Fibroblast of villous mesenchyme (primary cell): ENCODE measurements at regions not wholly inside any gene's neighbourhood (a gene's known extent, or its start where the extent isn't known, plus 50 kb on each side); places are given as distances from the start of the nearest gene placed in this dataset.

Experiments used
- DNase-seq: peaks from one replicate; pipeline ENCODE4 v3.0.0-alpha.2; 2010; ENCODE audit warnings: low read depth
- H3K4me3 ChIP-seq: 2 replicates; pipeline ENCODE4 v1.5.1; 2011; ENCODE audit warnings: low read depth, mild to moderate bottlenecking, low read length
- TF ChIP-seq, protein P1 (sequence below): IDR thresholded peaks from 2 replicates; pipeline ENCODE4 v1.5.1; 2012; ENCODE audit warnings: low read depth, mild to moderate bottlenecking, low read length; ENCODE audit not compliant: insufficient read depth

DNA sequence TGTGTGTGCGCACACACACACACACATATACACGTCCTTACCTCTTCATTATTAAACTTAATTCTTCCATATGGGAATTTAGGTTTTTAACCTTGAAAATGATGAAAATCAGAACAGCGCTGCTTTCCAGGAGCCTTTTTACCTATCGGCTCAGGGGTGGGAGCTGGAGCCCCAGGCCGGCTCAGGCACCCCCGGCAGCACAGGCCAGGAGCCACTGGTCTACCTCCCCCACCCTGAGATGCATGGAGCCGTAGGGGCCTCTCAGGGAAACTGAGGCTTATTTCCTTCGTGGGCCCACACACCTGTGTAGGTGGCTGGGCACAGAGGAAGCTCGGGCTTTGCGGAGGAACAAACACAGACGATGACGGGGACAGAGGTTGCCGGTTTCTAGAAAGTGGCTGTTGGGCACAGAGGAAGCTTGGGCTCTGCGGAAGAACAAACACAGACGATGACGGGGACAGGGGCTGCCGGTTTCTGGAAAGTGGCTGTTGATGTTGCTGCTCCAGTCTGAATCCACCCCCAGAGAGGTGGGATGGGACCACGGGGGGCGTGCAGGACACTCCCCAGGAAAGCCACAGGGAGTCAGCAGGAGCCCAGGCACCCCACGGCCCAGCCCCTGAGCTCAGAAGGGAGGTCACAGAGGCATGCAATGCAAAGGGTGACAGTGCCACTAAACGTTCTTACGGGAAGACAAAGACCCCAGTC lies 149.4 kb downstream of the BRD1 start:
- TF ChIP-seq, protein P1, sequence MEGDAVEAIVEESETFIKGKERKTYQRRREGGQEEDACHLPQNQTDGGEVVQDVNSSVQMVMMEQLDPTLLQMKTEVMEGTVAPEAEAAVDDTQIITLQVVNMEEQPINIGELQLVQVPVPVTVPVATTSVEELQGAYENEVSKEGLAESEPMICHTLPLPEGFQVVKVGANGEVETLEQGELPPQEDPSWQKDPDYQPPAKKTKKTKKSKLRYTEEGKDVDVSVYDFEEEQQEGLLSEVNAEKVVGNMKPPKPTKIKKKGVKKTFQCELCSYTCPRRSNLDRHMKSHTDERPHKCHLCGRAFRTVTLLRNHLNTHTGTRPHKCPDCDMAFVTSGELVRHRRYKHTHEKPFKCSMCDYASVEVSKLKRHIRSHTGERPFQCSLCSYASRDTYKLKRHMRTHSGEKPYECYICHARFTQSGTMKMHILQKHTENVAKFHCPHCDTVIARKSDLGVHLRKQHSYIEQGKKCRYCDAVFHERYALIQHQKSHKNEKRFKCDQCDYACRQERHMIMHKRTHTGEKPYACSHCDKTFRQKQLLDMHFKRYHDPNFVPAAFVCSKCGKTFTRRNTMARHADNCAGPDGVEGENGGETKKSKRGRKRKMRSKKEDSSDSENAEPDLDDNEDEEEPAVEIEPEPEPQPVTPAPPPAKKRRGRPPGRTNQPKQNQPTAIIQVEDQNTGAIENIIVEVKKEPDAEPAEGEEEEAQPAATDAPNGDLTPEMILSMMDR: no peak
- no peak for DNase-seq
- no peak overlapping the region for H3K4me3 ChIP-seq

DNA sequence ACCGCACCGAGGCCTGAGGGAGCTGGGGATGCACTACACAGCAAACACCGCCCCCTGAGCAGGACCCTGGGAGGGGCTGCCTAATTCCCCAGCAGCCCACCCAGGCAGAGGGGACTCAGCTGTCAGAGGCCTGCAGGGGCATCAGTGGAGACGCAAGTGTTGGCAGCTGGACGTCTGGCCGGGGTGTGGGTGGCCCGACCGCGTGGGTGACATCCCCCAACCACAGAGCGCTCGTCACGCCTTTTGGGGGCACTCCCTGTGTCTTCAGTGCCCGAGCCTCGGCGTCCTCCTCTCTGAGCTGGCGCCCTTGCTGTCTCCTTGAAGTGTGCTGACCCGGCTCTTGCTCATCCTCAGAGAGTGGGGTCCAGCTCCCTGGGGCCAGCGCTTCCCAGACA lies 150.2 kb downstream of the BRD1 start:
- no peak overlapping the region for H3K4me3 ChIP-seq
- TF ChIP-seq, protein P1: no peak
- no peak for DNase-seq

DNA sequence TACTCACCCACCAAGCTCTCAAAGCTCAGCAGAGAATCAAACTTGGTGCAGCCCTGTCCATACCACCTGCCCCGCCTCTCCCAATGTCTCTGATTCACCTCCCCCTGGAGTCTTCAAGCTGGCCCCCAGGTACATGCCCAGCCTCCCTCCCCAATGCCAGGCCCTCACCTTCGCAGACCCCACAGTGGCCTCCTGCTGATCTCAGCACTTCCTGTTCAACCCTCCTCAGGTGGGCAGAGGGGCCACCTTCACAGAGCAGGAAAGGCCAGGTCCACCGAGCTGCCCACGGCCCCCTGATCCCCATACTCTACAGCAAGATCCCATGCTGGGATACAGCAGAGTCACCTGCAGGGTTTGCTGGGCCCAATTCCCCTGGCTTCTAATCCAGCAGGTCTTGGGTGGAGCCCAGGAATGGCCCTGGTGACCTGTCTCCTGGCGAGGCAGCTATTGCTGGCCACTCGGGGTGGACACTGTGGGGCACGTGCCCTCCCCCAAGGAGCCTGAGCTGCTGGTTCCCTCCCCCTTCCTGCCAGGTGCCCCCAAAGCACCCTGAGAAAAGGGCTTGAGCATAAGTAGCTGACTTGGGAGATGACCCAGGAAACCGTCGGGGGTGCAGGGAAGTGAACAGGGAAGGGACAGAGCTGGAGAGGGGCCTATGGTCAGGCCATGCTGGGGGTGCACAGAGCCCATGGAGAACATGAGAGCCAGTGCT lies 150.7 kb downstream of the BRD1 start:
- TF ChIP-seq, protein P1: no peak
- H3K4me3 ChIP-seq: no peak overlapping the region
- no peak for DNase-seq

DNA sequence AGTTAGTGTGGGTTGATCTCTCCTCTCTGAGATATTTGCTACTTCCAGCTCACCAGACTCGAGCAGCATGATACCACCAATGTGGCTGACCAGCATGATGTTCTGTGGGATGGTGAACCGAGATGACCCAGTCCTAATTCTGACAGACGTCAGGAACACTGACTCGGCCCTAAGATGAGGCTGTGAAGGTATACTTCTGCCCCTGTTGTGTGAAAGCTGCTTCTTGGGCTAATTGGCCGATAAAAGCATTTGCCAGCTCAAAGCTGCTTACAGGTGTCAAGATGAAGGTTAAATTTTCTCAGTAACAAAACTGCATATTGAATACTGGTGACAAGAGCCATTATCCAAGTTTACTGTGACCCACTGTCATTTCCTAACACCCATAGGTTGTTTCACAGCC lies 151.4 kb downstream of the BRD1 start:
- TF ChIP-seq, protein P1: no peak
- no peak overlapping the region for H3K4me3 ChIP-seq
- no peak for DNase-seq

- TF ChIP-seq, protein P1: no peak
- no peak overlapping the region for H3K4me3 ChIP-seq
- DNase-seq: no peak
Observed at GRCh38 chr22:49674479-49675050, 153.1 kb downstream of the BRD1 start.

GRCh38 chr22:49673048-49673447 lies 154.6 kb downstream of the BRD1 start:
- TF ChIP-seq, protein P1: no peak
- no peak overlapping the region for H3K4me3 ChIP-seq
- DNase-seq: no peak
